ENCODE measurements at regions not wholly inside any gene's neighbourhood (a gene's known extent, or its start where the extent isn't known, plus 50 kb on each side); places are given as distances from the start of the nearest gene placed in this dataset.

GRCh38 chr6:91476000-91476399 is 889.1 kb upstream of the MAP3K7 start:
- DNase-seq (ENCODE audit: low read depth) = peak; percentile 94

DNA sequence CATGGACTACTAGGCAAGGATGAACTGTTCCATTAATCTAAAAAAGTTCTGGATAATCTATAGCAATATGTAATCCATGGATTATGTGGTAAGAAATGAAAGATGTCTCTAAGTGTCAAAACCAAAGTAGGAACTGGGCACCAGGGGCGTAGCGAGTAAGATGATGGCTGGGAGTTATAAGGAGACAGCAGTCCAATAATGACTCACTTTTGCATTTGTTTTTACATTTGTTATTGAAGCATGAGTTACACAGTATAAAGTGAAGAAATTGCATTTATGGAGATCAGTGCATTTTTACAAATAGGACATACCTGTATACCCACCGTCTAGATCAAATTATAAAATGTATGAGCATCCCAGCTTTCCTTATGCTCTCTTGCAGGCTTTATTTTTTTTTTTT is 878.5 kb upstream of the MAP3K7 start:
- DNase-seq (ENCODE audit: low read depth) = no peak

GRCh38 chr6:91464718-91465117 is 877.8 kb upstream of the MAP3K7 start:
- no peak for DNase-seq (ENCODE audit: low read depth)

DNA sequence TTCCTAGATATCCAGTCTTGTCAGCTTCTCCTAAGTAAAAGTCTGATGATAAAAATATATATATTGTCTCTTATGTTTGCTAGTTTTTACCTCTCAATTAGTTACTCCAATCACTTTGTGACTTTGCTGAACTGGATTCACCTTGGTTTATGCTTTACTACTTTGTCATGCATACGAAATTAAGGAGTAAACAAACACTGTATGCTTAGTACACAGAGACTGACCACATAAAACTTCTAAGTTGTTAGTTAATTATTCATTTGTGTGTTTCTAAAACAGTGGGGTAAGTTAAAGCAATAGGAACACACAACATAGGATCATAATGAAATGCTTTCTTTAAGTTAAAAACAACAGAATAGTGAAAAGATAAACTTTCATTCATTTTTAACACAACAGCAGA is 877.3 kb upstream of the MAP3K7 start:
- peak; percentile 89 for DNase-seq (ENCODE audit: low read depth)

GRCh38 chr6:91462241-91462640 is 875.4 kb upstream of the MAP3K7 start:
- peak; percentile 87 for DNase-seq (ENCODE audit: low read depth)

DNA sequence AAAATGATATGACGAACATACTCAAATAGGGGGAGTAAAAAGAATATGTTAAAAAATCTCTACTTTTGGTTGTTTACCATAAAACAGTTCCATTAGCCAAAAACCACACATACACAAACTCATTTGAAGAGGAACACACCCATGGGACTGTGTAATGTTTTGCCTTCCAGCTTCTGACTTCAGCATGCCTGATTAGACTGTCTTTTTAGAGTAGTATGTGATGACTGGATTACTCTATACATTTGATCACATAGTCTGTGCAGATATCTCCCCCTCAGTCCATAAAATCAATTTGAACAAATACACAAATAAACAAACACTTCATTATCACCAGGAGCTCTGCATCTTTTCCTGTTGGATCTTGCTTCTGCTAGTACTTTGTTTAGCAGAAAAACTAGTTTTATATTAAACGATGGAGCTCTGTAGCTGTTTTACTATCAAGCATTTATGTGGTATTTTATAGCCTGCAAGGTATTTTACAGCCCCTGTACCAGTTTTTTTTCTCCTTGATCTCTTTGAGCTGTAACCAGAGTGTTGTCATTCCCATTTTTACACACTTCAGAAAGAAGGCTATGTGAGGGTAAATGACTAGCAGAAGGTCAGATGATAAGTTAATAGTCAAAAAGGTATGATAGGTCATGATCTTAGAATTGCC is 866.5 kb upstream of the MAP3K7 start:
- DNase-seq (ENCODE audit: low read depth) = peak; percentile 32

GRCh38 chr6:91449539-91449938 is 862.7 kb upstream of the MAP3K7 start:
- no peak for DNase-seq (ENCODE audit: low read depth)

- no peak for DNase-seq (ENCODE audit: low read depth)
Observed at GRCh38 chr6:91447530-91448254, 860.8 kb upstream of the MAP3K7 start.

DNA sequence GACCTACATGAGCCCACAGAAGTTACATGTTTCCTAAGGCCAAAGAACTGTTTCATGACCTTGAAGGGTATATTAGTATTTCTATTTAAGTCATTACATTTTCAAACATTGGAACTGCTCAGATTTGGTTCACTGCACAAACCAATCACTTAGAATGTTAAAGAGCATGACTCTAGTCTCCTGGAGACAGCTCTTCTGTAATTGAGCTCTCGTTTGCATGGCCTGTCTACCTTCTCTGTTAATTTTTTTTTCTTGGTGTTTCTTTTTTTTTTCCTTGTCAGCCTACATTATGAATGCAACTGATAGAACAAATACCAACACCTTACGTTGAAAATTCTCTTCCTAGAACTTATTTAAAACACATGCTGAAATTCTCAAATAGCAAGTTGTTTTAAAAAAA is 860.2 kb upstream of the MAP3K7 start:
- DNase-seq (ENCODE audit: low read depth) = no peak

DNA sequence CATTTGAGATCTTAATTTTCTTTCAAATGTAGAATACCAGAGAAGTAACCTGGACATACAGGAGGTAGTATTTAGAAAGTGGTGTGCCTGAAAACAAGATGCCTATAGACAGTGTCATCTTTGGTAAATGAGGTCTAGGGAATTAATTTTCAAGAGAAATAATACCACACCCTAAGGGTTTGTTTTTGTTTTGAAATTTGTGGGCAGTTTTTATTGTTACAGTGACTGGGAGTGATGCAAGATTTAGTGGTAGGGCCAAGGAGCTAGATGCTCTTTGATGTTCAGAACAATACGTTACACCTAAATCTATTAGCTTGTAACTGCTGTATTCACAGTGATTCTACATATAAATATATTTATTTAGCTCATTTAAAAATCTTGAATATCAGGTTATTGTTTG is 856.5 kb upstream of the MAP3K7 start:
- no peak for DNase-seq (ENCODE audit: low read depth)

DNA sequence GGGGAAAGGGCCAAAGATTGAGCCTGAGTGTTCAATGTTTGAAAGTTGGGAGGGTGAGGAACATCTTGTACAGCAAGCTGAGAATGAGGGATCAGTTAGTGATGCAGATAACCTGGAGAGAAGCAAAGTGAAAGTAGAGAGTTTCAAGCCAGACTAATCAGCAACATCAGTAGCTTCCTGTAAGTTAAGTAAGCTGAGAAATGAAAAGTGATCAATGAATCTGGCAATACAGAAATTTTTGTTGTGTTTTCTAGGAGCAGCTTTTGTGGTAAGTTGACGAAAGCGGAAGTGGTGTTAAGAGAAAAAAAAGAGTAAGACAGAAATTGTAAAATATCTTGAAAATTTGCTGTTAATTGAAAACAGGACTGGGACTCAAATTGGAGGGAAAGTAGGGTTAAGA is 855.5 kb upstream of the MAP3K7 start:
- no peak for DNase-seq (ENCODE audit: low read depth)

GRCh38 chr6:91438570-91438969 is 851.7 kb upstream of the MAP3K7 start:
- no peak for DNase-seq (ENCODE audit: low read depth)

- DNase-seq (ENCODE audit: low read depth) = no peak
Observed at GRCh38 chr6:91437315-91437729, 850.5 kb upstream of the MAP3K7 start.

GRCh38 chr6:91436448-91436847 is 849.6 kb upstream of the MAP3K7 start:
- no peak for DNase-seq (ENCODE audit: low read depth)

- DNase-seq (ENCODE audit: low read depth) = peak; percentile 29
Observed at GRCh38 chr6:91435630-91436029, 848.8 kb upstream of the MAP3K7 start.

- DNase-seq (ENCODE audit: low read depth) = no peak
Observed at GRCh38 chr6:91434576-91434975, 847.7 kb upstream of the MAP3K7 start.

DNA sequence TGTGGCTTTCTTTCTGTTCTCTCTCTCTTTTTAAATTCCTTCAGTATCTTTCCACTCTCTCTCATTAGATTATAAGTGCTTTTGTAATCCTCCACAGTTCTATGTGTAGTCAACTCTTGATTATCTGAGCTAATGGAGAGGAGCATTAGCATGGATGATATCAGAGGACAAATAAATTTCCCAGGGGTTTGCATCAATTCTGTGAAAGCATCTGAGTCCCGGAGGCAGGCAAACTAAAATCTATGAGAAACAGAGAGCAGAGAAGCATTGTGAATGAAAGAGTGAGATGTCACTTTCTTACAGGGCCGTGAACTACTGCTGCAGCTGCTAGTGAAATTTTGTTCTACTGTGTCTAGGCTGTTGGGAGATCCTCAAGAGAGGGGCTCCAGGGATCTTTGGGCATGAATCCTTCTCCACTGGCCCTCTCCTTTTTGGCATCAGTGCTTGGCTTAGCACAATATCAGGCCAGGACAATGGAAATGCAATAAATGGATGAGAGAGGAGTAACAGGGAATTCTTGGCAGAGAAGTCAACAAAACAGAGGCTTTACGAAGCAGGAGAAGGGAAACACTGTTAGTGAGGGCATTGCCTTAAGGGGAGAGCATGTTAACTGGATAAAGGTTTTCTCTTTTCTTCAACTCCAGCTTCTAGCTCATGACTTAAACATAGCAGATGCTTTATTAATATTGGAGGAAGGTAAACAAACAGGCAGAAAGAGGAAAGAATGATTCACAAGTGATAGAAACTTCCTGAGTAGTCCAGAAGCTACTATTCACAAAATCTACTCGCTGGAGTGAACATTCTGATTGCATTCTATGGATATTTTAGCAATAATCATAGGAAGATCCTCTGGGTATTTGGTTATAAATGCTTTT is 847.0 kb upstream of the MAP3K7 start:
- DNase-seq (ENCODE audit: low read depth) = no peak

DNA sequence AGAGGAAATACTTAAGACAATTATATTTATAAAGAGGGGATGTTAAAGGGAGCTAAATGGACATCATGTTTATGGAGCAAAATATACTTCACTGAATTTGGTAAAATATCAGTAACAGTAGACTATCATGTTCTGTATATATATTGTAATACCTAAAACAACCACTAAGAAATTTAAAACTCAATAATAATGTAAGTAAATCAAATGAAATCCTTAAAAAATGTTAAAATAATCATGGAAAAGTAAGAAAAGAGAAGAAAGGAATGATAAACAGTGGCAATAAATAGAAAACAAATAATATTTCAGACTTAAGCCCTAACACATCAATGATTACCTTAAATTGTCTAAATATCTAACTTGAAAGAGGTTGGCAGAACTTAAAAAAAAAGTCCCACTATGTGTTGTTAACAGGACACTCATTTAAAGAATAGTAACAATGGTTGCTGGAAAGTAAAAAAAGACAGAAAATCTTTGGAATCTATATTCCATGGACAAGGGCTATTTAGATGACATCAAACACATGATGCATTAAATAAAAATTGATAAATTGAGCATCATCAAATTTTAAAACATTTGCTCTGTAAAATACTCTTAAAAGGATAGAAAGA is 842.2 kb upstream of the MAP3K7 start:
- no peak for DNase-seq (ENCODE audit: low read depth)

GRCh38 chr6:91428296-91428695 is 841.4 kb upstream of the MAP3K7 start:
- DNase-seq (ENCODE audit: low read depth) = no peak

DNA sequence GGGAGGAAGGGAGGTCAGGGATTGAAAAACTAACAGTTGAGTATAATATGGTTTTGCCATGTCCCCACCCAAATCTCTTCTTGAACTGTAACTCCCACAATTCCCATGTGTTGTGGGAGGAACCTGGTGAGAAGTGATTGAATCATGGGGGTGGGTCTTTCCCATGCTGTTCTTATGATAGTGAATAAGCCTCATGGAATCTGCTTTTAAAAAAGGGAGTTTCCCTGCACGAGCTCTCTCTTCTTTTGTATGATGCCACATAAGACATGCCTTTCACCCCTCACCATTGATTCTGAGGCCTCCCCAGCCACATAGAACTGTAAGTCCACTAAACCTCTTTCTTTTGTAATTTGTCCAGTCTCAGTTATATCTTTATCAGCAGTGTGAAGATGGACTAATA is 833.4 kb upstream of the MAP3K7 start:
- DNase-seq (ENCODE audit: low read depth) = peak; percentile 19

- no peak for DNase-seq (ENCODE audit: low read depth)
Observed at GRCh38 chr6:91415031-91415605, 828.2 kb upstream of the MAP3K7 start.

DNA sequence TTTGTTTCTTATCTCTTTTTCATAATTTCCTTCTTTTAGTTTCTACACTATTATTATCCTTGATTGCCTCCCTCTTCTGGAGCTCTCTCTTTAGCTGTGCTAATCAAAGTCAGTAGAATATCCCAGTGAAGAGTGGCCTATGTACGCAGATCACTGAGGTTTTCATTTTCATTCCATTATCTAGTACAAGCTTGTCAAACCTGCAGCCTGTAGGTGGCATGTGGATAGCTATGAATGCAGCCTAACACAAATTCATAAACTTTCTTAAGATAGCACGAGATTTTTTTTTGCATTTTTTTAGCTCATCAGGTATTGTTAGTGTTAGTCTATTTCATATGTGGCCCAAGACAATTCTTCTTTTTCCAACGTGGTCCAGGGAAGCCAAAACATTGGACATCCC is 825.7 kb upstream of the MAP3K7 start:
- DNase-seq (ENCODE audit: low read depth) = no peak

Measured in renal cortical epithelial cell (primary cell).